ENCODE measurements at regions not wholly inside any gene's neighbourhood (a gene's known extent, or its start where the extent isn't known, plus 50 kb on each side); places are given as distances from the start of the nearest gene placed in this dataset.

GRCh38 chr12:92606956-92607355, 95.8 kb upstream of the PLEKHG7 start:
- Mint-ChIP-seq H3K4me1 (ENCODE audit: low read depth, unreplicated experiment) (peaks cover 52% of the 10 kb centered on the region), H3K27ac (ENCODE audit: unreplicated experiment) (no peak overlapping the region), H3K27me3 (ENCODE audit: unreplicated experiment) (no peaks in the 10 kb centered on the region), H3K9me3 (ENCODE audit: low read depth, unreplicated experiment) (peaks cover 2% of the 10 kb centered on the region), H3K4me3 (ENCODE audit: low read depth, unreplicated experiment) (no peak overlapping the region), H3K36me3 (ENCODE audit: insufficient read depth, unreplicated experiment) (peaks cover 14% of the 10 kb centered on the region)
- DNase-seq = no peak
- CTCF ChIA-PET = no interaction called here
- no TSS peak for BruUV-seq (replicated peaks)
- no peak for TF ChIP-seq CTCF (IDR thresholded peaks at IDR 0.05; ENCODE audit: unreplicated experiment)
- intact Hi-C loops (cut with micrococcal nuclease; ENCODE audit: unreplicated experiment) = no loop called here

- H3K27ac Mint-ChIP-seq (ENCODE audit: unreplicated experiment) = no peak overlapping the region
- peaks cover 6% of the 10 kb centered on the region for H3K9me3 Mint-ChIP-seq (ENCODE audit: low read depth, unreplicated experiment)
- no peak for DNase-seq
- BruUV-seq (replicated peaks) = no TSS peak
- TF ChIP-seq CTCF (IDR thresholded peaks at IDR 0.05; ENCODE audit: unreplicated experiment) = no peak
- CTCF ChIA-PET = interaction anchor here (0.6 to 0.9 kb wide), 2 partner anchors 44 to 56 kb away, joined by 3 read pairs; no protein-coding TSS in a partner anchor
- peaks cover 14% of the 10 kb centered on the region for H3K36me3 Mint-ChIP-seq (ENCODE audit: insufficient read depth, unreplicated experiment)
- intact Hi-C loops (cut with micrococcal nuclease; ENCODE audit: unreplicated experiment) = no loop called here
- no peaks in the 10 kb centered on the region for H3K27me3 Mint-ChIP-seq (ENCODE audit: unreplicated experiment)
- no peak overlapping the region for H3K4me3 Mint-ChIP-seq (ENCODE audit: low read depth, unreplicated experiment)
- H3K4me1 Mint-ChIP-seq (ENCODE audit: low read depth, unreplicated experiment) = peaks cover 52% of the 10 kb centered on the region
Measured at GRCh38 chr12:92605621-92606170, 97.1 kb upstream of the PLEKHG7 start.

GRCh38 chr12:92604786-92605185, 98.0 kb upstream of the PLEKHG7 start:
- Mint-ChIP-seq H3K4me3 (ENCODE audit: low read depth, unreplicated experiment) (no peak overlapping the region), H3K36me3 (ENCODE audit: insufficient read depth, unreplicated experiment) (peaks cover 14% of the 10 kb centered on the region), H3K27me3 (ENCODE audit: unreplicated experiment) (no peaks in the 10 kb centered on the region), H3K9me3 (ENCODE audit: low read depth, unreplicated experiment) (peaks cover 8% of the 10 kb centered on the region), H3K27ac (ENCODE audit: unreplicated experiment) (no peak overlapping the region), H3K4me1 (ENCODE audit: low read depth, unreplicated experiment) (peaks cover 46% of the 10 kb centered on the region)
- intact Hi-C loops (cut with micrococcal nuclease; ENCODE audit: unreplicated experiment) = no loop called here
- BruUV-seq (replicated peaks) = no TSS peak
- no peak for TF ChIP-seq CTCF (IDR thresholded peaks at IDR 0.05; ENCODE audit: unreplicated experiment)
- CTCF ChIA-PET = interaction anchor here (1.3 kb wide), 1 partner anchor 11 kb away, joined by 4 read pairs; no protein-coding TSS in a partner anchor
- DNase-seq = no peak

GRCh38 chr12:92603741-92604432, 98.9 kb upstream of the PLEKHG7 start:
- Mint-ChIP-seq H3K36me3 (ENCODE audit: insufficient read depth, unreplicated experiment) (peaks cover 14% of the 10 kb centered on the region), H3K4me1 (ENCODE audit: low read depth, unreplicated experiment) (peaks cover 43% of the 10 kb centered on the region), H3K27me3 (ENCODE audit: unreplicated experiment) (no peaks in the 10 kb centered on the region), H3K4me3 (ENCODE audit: low read depth, unreplicated experiment) (peak overlapping the region; percentile 11), H3K27ac (ENCODE audit: unreplicated experiment) (peak overlapping the region; percentile 96), H3K9me3 (ENCODE audit: low read depth, unreplicated experiment) (peaks cover 14% of the 10 kb centered on the region)
- CTCF ChIA-PET = interaction anchor here (1.3 kb wide), 1 partner anchor 10 kb away, joined by 4 read pairs; no protein-coding TSS in a partner anchor
- TF ChIP-seq CTCF (IDR thresholded peaks at IDR 0.05; ENCODE audit: unreplicated experiment) = peak; percentile 21
- peak; percentile 17 for DNase-seq
- intact Hi-C loops (cut with micrococcal nuclease; ENCODE audit: unreplicated experiment) = no loop called here
- no TSS peak for BruUV-seq (replicated peaks)

All from Calu3 (cell line).